ENCODE measurements at regions not wholly inside any gene's neighbourhood (a gene's known extent, or its start where the extent isn't known, plus 50 kb on each side); places are given as distances from the start of the nearest gene placed in this dataset.
A peak's percentile ranks its signal among the peaks of the same experiment; 100 is the strongest.

DNA sequence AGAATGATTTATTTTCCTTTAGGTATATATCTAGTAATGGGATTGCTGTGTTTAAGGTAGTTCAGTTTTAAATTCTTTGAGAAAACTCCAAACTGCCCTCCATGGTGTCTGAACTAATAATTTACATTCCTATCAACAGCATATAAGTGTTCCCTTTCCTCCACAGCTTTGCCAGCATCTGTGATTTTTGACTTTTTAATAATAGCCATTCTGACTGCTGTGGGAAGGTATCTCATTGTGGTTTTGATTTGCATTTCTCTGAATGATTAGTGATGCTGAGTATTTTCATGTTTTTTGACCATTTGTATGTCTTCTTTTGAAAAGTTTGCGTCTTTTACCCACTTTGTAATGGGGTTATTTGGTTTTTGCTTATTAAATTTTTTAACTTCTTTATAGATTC lies 571.6 kb upstream of the CCDC54 start:
- DNase-seq = no peak

GRCh38 chr3:106806964-106807363 lies 570.3 kb upstream of the CCDC54 start:
- no peak for DNase-seq

DNA sequence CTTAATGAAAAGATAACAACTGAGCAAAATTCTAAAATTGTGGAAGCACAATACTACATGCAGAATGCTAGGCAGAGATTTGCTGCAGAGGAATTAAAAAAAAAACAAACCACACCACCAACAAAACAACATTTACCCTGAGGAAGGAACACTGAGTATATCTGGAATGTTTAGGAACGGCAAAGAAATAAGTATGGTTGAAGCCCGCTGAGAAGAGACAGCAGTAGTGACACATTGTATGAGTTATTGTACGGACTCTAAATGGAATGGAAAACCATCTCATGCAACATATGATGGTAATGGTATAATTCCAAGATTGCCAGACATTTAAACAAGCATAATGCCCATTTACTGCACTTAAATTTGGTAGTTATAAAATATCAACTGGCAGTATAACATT lies 568.2 kb upstream of the CCDC54 start:
- DNase-seq = no peak

- no peak for DNase-seq
Observed at GRCh38 chr3:106809623-106810299, 567.5 kb upstream of the CCDC54 start.

GRCh38 chr3:106810300-106810875 lies 566.9 kb upstream of the CCDC54 start:
- DNase-seq = peak; percentile 30

DNA sequence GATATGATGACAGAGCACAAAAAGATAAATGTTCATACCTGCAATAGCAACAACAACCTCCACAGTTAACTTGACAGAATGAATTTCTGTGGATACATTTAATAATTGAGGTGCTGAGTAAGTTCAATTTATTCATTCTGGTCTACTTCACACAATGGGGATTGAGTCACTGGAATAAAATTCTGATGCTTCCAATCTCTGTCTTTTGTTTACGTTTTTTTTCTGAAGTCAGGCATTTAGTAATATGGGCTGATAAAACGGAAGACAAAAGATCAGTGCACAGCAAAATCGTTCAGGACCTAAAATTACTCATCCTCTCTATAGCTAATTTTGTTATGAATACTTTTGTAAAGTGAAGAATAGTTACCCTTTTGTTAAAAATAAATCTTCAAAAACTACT lies 565.9 kb upstream of the CCDC54 start:
- DNase-seq = peak; percentile 80

DNA sequence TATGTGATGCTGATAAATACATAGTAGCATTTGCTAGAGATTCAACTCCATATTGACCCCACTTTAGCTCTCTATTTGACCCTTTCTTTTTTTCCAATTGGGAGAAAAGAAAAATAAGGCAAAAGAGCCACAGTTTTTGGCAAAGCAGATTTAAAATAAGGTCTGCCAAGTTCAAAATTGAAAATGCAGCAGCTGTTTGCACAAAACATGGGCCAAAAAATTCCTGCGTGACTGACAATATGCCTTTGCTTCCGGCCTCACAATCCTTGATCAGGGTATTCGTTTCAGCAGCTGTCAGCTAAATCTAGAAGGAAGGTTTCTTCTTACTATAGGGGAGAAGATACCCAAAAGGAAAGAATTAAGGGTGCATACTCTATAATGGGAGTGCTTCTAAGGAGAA lies 563.5 kb upstream of the CCDC54 start:
- DNase-seq = no peak

- DNase-seq = peak; percentile 30
Observed at GRCh38 chr3:106814231-106814630, 563.0 kb upstream of the CCDC54 start.

DNA sequence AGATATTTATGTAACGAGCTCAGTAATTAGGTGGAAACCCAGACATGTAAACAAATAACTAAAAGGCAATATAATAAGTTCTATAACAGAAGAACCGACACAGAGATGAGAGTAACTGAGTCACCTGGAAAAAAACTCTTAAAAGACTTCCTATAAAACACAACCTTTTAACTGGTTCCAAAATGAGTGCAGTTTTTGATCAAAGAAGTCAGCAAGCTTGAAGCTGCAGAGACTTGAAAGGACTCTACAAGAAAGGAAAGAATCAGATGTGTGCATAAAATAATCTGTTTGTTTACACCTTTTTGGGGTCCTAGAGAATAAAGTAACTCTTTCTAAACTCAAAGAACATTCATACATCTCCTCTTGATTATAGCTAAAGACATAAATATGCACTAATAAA lies 560.4 kb upstream of the CCDC54 start:
- DNase-seq = no peak

DNA sequence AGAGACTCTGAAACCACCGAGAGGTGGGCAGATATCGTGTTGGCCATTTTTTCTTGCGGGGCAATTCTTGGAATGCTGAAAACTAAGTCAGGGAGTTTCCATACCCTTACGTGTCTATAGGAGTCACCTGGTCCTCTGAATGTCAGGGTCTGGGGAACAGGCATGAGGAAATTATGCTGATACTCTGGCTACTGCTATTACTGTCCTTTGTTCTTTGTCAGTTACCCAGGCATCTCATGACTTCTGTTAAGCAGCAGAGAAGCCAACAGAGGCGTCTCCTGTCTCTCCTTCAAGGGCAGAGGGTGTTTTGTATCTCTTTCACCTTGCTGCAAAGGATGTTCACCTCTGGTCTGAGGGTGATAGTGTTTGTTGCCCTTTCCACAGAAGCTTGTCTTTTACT lies 559.5 kb upstream of the CCDC54 start:
- no peak for DNase-seq

DNA sequence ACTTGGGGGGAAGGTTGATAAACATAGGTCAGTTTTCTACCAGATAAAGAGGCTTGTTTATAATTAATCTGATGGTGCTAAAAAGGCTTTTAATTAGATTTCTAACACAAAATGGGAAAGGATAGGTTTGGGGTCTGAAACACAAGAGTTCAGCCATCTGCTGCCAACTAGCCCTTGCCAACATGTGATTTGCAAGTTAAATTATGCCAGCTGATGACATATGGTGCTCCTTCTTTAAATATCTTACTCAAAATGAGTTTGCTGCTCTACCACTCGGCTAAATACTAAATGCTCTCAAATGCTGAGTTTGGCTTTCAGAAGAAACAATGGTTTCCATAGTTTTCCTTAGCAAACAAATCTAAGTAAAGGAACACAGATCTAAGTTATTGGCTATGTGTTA lies 557.8 kb upstream of the CCDC54 start:
- no peak for DNase-seq

GRCh38 chr3:106820726-106821362 lies 556.4 kb upstream of the CCDC54 start:
- DNase-seq = no peak

- no peak for DNase-seq
Observed at GRCh38 chr3:106821801-106822200, 555.4 kb upstream of the CCDC54 start.

DNA sequence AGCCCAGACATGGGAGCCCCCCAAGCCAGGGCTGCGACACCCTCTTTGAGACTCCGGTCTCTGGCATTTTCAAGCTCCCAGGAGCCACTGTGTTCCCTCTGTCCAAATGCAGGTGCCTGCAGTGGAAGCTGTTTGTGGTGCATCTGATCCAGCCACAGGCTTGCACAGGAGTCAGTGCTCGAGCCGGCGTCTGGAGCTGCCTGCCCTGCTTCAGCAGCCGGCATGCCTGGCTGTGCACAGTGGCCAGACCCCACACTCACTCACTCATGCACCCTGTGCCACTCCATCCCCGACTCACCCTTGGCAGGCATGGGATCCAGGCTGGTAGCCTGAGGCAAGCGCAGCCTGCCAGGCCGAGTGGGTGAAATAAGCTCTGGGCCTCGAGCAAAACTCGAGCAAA lies 555.0 kb upstream of the CCDC54 start:
- DNase-seq = no peak

DNA sequence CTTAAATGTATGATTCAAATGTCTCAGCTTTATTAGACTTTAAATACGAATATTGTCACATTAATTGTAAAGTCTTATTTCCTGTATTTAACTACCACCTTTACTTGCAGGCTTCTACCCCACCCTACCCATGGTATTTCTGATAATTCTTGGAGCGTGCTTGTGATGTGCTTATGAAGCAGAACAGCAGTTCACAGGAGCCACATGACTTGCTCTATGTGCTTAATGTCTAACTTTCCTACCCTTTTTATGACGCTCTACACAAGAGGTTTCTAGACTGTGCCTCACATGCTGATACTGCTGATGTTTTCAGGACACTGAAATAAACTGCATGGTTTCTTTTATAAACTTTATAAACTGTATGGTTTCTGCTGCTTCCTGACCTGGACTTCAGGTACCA lies 553.5 kb upstream of the CCDC54 start:
- DNase-seq = no peak

- peak; percentile 60 for DNase-seq
Observed at GRCh38 chr3:106824856-106825255, 552.4 kb upstream of the CCDC54 start.

DNA sequence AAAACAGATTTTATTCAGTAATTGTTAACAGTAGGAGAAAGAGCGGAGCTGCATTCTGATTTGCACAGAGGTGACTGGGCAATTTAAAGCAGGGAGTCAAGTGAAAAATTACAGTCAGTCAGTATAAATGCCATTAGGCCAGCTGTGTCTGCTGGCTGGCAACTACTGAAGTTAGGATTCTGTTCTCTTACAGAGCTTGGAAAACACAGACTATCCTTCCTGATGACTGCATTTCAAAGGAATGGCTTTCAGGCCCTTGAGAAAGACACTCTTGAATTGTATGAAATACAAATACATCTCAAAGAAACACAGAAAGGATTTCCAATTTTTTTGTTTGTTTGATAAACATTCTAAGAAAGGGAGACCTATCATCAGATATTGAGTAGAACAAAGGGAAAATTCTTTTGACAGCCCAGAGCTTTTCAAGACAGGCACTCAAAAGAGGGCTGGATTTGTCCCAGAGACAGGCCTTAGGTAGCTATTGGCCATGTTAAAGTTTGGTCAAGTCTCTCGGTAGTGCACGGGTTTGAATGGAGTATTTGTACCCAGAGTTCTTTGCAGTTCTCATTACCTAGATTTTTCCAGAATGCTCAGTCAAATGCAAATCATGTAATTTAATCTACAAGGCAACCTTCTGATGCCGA lies 551.2 kb upstream of the CCDC54 start:
- DNase-seq = peak; percentile 81

- DNase-seq = no peak
Observed at GRCh38 chr3:106826791-106827311, 550.4 kb upstream of the CCDC54 start.

- DNase-seq = peak; percentile 68
Observed at GRCh38 chr3:106827515-106828213, 549.6 kb upstream of the CCDC54 start.

GRCh38 chr3:106829206-106829605 lies 548.0 kb upstream of the CCDC54 start:
- DNase-seq = peak; percentile 57

DNA sequence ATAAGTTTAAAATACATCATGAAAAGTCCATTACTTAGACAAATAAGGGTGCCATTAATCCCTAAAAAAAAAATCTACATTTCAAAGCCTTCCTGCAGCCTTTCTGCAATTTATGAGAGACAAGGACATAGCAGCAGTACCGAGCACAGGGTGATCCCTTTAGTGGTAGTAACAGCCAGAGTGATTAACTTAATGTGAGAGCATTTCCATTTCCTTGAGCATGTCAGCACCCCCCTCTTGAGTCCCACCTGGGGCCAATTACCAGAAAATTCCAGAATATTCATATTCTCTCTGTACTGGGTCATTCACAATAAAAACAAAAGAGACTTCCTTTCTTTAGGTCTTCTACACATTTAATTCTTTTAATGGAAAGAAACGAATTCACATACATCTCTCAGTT lies 546.9 kb upstream of the CCDC54 start:
- no peak for DNase-seq

- no peak for DNase-seq
Observed at GRCh38 chr3:106836906-106837305, 540.3 kb upstream of the CCDC54 start.

- DNase-seq = no peak
Observed at GRCh38 chr3:106837616-106838015, 539.6 kb upstream of the CCDC54 start.
